ACC112 (cell line): ENCODE measurements at regions not wholly inside any gene's neighbourhood (a gene's known extent, or its start where the extent isn't known, plus 50 kb on each side); places are given as distances from the start of the nearest gene placed in this dataset.
"Not testable (repeated sequence)": the region's sequence is repeated elsewhere in the genome, so short reads cannot be mapped to it uniquely, and the experiment has no call there.

Experiments used
- H2AFZ ChIP-seq: fragments of 200-600 bp; sonication (generic); one replicate; pipeline ENCODE4 v1.6.0; 2017; ENCODE audit warnings: antibody characterized with exemption, low read length; ENCODE audit not compliant: unreplicated experiment
- H3K27ac ChIP-seq: fragments of 200-600 bp; sonication (generic); 2 replicates; pipeline ENCODE4 v1.5.1; 2014; ENCODE audit warnings: low read depth, mild to moderate bottlenecking, antibody characterized with exemption, low read length, moderate library complexity
- H3K27me3 ChIP-seq: fragments of 200-600 bp; sonication (generic); 2 replicates; pipeline ENCODE4 v1.6.1; 2014; ENCODE audit warnings: mild to moderate bottlenecking, antibody characterized with exemption, low read length, moderate library complexity, mixed read lengths; ENCODE audit not compliant: insufficient read depth
- H3K36me3 ChIP-seq: fragments of 200-600 bp; sonication (generic); 2 replicates; pipeline ENCODE4 v1.6.1; 2016; ENCODE audit warnings: mild to moderate bottlenecking, antibody characterized with exemption, low read length, moderate library complexity, mixed read lengths; ENCODE audit not compliant: insufficient read depth
- H3K4me1 ChIP-seq: fragments of 200-600 bp; sonication (generic); one replicate; pipeline ENCODE4 v1.6.1; 2016; ENCODE audit warnings: low read length, mixed read lengths; ENCODE audit not compliant: insufficient read depth, unreplicated experiment, control insufficient read depth
- H3K4me3 ChIP-seq: fragments of 200-600 bp; sonication (generic); 2 replicates; pipeline ENCODE4 v1.5.1; 2014; ENCODE audit warnings: mild to moderate bottlenecking, low read depth, low read length
- H3K79me2 ChIP-seq: fragments of 200-600 bp; sonication (generic); one replicate; pipeline ENCODE4 v1.6.0; 2016; ENCODE audit warnings: low read length; ENCODE audit not compliant: control insufficient read depth, unreplicated experiment, insufficient read depth

DNA sequence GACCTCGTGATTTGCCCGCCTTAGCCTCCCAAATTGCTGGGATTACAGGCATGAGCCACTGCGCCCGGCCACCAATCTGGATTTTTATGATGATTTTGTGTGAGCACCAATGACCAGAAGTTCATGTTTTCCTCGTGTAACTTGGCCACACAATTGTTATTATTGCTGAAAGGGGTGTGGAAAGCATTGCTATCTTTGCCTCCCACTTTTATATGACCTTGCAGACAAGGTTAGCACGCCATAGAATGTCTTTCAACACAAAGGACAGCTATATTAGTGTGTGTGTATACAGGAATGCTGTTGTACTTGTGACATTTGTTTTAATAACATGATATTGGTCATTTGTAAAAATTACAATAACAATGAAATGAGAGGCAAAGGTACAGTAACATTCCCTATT lies 155.0 kb upstream of the ERCC6L2 start:
- Histone ChIP-seq H3K4me1 (no peaks in the 10 kb centered on the region), H3K27ac (no peak overlapping the region), H3K27me3 (peaks cover 26% of the 10 kb centered on the region), H3K79me2 (no peaks in the 10 kb centered on the region), H3K4me3 (no peak overlapping the region), H2AFZ (no peak overlapping the region), H3K36me3 (no peaks in the 10 kb centered on the region)

DNA sequence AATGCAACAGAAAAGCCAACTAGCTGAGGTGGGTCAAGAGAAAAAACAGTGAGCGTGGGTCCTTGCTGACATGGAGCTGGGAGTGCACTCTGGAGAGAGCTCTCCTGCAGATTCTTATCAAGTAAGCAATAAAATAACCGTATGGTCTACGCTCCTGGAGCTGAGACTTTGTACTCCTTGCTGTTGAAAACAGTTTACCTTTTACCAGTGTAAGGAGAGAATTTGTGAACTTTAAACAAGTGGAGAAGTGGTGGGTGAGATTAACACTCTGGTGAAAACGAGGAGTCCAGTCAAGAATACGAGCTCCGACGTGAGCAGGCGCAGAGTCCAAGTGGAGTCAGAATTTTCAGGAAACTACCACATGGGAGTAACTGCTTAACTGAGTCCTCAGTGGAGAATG lies 156.1 kb upstream of the ERCC6L2 start:
- no peak overlapping the region for H3K4me3 ChIP-seq
- H2AFZ ChIP-seq, result no peak overlapping the region

DNA sequence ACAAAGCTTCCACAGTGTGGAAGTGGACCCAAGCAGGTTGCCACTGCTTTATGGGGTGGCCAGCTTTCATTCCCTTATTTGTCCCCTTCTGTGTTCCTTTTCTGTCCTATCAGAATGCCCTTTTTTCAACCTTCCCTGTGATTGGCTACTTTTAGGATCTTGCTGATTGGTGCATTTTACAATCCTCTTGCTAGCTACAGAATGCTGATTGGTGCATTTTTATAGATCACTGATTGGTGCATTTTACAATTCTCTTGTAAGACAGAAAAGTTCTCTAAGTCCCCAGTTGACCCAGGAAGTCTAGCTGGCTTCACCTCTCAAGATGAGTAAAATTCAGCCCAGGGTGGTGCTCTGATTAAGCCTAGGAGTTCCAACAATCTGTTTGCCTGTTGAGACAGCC lies 157.2 kb upstream of the ERCC6L2 start:
- Histone ChIP-seq H3K4me3 (no peak overlapping the region), H3K4me1 (no peaks in the 10 kb centered on the region), H3K36me3 (no peaks in the 10 kb centered on the region), H3K27me3 (peaks cover 29% of the 10 kb centered on the region), H3K79me2 (no peaks in the 10 kb centered on the region), H3K27ac (no peak overlapping the region), H2AFZ (no peak overlapping the region)

More for the DNA sequence above, 156.1 kb upstream of the ERCC6L2 start:
- peaks cover 26% of the 10 kb centered on the region for H3K27me3 ChIP-seq
- no peaks in the 10 kb centered on the region for H3K4me1 ChIP-seq
- no peaks in the 10 kb centered on the region for H3K36me3 ChIP-seq
- no peak overlapping the region for H3K27ac ChIP-seq
- no peaks in the 10 kb centered on the region for H3K79me2 ChIP-seq

DNA sequence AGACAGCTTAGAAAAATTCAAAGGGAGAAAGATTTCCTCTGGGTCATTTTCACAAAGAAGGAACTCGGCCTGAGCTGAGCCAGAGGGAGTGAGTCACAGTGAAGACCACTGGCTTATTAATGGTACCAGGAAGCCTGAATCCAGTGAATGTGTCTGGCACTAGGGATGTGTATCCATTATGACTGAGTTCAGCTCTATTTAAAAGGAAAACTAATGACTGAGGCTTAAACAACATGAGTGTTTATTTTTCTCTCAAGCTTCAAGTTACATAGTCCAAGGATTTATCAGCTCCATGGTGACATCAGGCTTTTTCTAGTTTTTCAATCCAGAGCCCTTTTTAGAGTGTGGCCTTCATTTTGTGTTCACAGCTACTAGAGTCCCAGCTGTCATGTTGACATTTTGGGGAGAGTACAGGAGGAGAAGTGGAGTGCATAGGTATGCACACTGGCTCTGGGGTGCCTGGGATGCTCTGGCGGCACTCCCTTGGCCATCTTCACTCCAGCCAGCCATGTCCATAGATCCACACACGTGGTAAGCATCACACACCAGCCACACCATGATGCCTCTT lies 159.5 kb upstream of the ERCC6L2 start:
- no peak overlapping the region for H3K4me3 ChIP-seq
- peaks cover 9% of the 10 kb centered on the region; the same call in 1 of the 2 replicates for H3K27me3 ChIP-seq
- H3K27ac ChIP-seq, result no peak overlapping the region
- no peak overlapping the region for H2AFZ ChIP-seq
- H3K36me3 ChIP-seq, result no peaks in the 10 kb centered on the region
- H3K79me2 ChIP-seq, result no peaks in the 10 kb centered on the region
- no peaks in the 10 kb centered on the region for H3K4me1 ChIP-seq

DNA sequence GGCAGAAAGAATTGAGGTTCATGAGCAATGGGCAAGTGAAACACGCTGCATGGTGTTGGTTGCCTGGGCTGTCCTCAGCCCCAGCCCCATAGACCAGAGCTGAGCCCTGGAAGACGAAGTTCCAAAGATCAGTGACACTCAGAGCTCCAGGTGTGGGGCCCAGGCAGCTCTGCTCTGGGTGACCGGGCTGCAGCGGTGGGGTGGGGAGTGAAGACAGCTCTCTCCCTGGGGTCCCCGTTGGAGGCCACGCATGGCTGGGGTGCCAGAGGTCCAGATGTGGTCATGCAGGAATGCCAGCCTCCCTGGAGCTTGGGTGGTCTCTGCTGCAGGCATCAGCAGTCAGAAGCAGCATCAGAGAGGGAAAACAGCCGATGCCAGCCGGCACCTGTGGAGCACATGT lies 165.0 kb upstream of the ERCC6L2 start:
- Histone ChIP-seq H3K27me3 (peaks cover 30% of the 10 kb centered on the region), H3K4me3 (no peak overlapping the region), H3K4me1 (no peaks in the 10 kb centered on the region), H3K36me3 (no peaks in the 10 kb centered on the region), H3K27ac (no peak overlapping the region), H2AFZ (no peak overlapping the region), H3K79me2 (no peaks in the 10 kb centered on the region)

DNA sequence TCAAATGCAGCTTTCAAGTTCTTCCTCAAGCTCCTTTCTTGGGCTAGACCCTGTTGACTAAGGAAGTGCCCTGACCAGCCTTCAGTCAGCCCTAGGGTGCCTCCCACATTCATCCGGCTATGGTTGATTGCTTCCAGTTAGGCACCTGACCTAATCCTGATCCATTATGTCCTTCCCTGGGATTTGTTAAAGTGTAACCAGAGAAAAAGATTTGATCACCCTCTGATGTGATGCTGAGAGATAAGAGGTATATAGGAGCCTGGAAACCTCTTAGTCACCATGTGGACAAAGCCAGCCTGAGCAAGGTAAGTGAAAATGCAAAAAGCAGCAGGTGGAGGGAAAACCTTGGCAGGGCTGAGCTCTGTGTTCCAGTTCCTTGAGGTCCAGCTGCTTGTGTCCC lies 178.8 kb upstream of the ERCC6L2 start:
- Histone ChIP-seq H3K4me1 (no peaks in the 10 kb centered on the region), H2AFZ (no peak overlapping the region), H3K27me3 (peaks cover 45% of the 10 kb centered on the region), H3K36me3 (no peaks in the 10 kb centered on the region), H3K79me2 (no peaks in the 10 kb centered on the region), H3K27ac (no peak overlapping the region), H3K4me3 (no peak overlapping the region)

DNA sequence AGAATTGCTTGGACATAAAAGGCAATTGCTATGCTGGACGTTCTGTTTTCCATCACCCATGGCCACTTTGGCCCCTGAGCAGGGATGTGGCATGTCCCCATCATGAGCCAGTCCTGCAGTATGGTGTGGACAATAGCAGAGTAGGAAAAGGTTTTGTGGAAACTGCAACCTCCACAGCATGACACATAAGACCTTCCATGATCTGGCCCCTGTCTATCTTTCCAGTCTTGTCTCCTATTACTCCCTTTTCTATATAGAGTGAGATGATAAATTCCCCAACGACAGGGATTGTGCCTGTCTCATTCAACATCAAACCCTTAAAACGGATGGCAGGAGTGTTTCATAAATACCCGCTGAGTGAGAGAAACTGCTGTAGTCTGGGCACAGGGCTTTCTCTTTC lies 174.7 kb upstream of the PTCH1 start:
- H3K4me3 ChIP-seq, result no peak overlapping the region
- H3K79me2 ChIP-seq, result no peaks in the 10 kb centered on the region
- peaks cover 66% of the 10 kb centered on the region for H3K27me3 ChIP-seq
- no peak overlapping the region for H3K27ac ChIP-seq
- no peaks in the 10 kb centered on the region for H3K4me1 ChIP-seq
- H3K36me3 ChIP-seq, result no peaks in the 10 kb centered on the region
- no peak overlapping the region for H2AFZ ChIP-seq

DNA sequence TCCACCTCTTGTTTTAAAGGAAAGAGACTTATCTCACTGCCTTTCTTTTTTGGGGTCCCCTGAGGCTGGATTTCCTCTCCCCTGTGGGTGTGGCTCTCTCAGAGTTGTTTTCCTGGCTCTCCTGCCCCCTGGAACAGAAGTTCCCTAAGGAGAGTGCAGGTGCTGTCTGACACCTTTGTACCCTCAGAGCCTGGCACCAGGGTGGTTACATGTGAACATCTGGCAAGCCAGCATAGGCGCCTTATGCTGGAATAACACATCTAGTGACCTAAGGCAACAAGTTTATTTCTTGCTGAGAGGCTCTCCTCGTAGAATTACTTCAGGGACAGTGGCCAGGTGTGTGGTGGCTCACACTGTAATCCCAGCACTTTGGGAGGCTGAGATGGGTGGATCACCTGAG lies 172.9 kb upstream of the PTCH1 start:
- Histone ChIP-seq H3K4me3 (no peak overlapping the region), H3K27ac (no peak overlapping the region), H3K36me3 (no peaks in the 10 kb centered on the region), H3K4me1 (no peaks in the 10 kb centered on the region), H2AFZ (no peak overlapping the region), H3K79me2 (no peaks in the 10 kb centered on the region), H3K27me3 (peaks cover 68% of the 10 kb centered on the region)

DNA sequence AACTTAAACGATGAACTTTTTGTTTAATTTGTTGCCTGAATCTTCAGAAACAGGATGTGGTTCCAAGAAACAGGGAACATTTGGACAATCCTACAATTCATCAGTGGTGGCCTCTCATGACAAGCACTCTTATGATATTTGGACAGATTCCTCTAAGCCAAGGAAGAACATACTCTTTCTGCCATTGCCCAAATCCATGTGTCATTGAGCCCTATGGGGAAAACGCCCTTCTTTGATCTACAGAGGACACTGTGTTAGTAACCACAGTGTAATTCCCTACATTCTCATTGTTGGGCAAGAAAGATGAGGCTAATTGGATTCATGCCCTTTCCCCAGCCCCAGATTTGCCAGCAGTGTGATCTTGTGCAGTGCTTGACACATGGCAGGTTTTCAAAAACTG lies 167.7 kb upstream of the PTCH1 start:
- Histone ChIP-seq H3K27ac (no peak overlapping the region), H3K4me1 (no peaks in the 10 kb centered on the region), H3K79me2 (no peaks in the 10 kb centered on the region), H2AFZ (no peak overlapping the region), H3K27me3 (peaks cover 50% of the 10 kb centered on the region), H3K36me3 (no peaks in the 10 kb centered on the region), H3K4me3 (no peak overlapping the region)

DNA sequence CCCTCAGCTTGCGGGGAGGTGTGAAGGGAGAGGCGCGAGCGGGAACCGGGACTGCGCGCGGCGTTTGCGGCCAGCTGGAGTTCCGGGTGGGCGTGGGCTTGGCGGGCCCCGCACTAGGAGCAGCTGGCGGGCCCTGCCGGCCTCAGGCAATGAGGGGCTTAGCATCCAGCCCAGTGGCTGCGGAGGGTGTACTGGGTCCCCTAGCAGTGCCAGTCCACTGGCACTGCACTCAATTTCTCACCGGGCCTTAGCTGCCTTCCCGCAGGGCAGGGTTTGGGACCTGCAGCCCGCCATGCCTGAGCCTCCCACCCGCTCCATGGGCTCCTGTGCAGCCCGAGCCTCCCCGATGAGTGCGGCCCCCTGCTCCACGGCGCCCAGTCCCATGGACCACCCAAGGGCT lies 163.5 kb upstream of the PTCH1 start:
- not testable (repeated sequence) for H2AFZ ChIP-seq, H3K36me3 ChIP-seq, H3K27ac ChIP-seq, H3K4me1 ChIP-seq, H3K4me3 ChIP-seq, H3K79me2 ChIP-seq
- H3K27me3 ChIP-seq, result peaks cover 51% of the 10 kb centered on the region

DNA sequence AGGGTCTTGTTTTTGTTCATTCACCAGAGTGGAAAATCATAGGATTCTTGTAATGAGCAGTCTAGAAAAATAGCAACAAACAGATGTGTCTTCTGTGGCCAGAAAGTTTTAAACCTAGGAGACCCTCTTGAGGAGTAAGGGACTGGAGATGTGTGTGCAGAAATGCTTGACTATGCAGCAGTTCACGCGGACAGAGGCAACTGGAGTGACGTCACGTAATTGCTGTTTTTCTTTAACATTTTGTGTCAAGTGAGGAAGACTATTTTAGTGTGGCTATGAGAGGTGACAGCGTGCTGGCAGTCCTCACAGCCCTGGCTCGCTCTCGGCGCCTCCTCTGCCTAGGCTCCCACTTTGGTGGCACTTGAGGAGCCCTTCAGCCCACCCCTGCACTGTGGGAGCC lies 163.1 kb upstream of the PTCH1 start:
- Histone ChIP-seq H3K79me2 (no peaks in the 10 kb centered on the region), H3K27me3 (peaks cover 51% of the 10 kb centered on the region), H2AFZ (no peak overlapping the region), H3K36me3 (no peaks in the 10 kb centered on the region), H3K4me1 (no peaks in the 10 kb centered on the region), H3K4me3 (no peak overlapping the region), H3K27ac (no peak overlapping the region)
